ENCODE measurements at regions not wholly inside any gene's neighbourhood (a gene's known extent, or its start where the extent isn't known, plus 50 kb on each side); places are given as distances from the start of the nearest gene placed in this dataset.

DNA sequence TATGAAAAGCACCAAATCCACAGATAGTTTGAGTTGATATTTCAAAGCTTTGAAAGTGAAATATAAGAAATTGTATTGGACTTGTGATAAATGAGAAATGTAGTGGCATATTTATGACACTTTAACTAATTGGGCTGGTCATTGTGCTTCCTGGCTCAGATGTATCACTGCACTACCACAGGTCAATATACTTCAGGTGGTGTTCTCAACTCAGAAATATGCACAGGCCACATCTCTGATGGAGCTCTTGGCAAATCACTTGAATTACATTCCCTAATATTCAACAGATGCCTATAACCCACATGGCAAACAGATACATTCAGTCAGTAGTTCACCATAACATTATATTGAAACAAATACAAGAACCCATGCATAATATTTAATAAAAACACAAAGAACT, 209.6 kb downstream of the LYPLAL1 start:
- TF ChIP-seq, protein P1, sequence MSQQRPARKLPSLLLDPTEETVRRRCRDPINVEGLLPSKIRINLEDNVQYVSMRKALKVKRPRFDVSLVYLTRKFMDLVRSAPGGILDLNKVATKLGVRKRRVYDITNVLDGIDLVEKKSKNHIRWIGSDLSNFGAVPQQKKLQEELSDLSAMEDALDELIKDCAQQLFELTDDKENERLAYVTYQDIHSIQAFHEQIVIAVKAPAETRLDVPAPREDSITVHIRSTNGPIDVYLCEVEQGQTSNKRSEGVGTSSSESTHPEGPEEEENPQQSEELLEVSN (IDR thresholded peaks at IDR 0.05), result no peak
- TF ChIP-seq SP4 (IDR thresholded peaks at IDR 0.05; ENCODE audit: low read length) (no peak), EP300 (IDR thresholded peaks at IDR 0.05; ENCODE audit: borderline replicate concordance in 1 of 2, low read depth in 2 of 2, low read length in 2 of 2) (no peak), CTCF (IDR thresholded peaks at IDR 0.05; ENCODE audit: control extremely low read depth in 1 of 3, insufficient read depth in 1 of 3, low read depth in 1 of 3, low read length in 3 of 3) (no peak), RFX5 (IDR thresholded peaks at IDR 0.05; ENCODE audit: borderline replicate concordance, low read depth, low read length) (no peak), POLR2A (IDR thresholded peaks at IDR 0.05; ENCODE audit: control extremely low read depth in 1 of 2, low read depth in 2 of 2, low read length in 2 of 2) (no peak), YY1 (IDR thresholded peaks at IDR 0.05; ENCODE audit: low read depth, low read length) (no peak), MAX (IDR thresholded peaks at IDR 0.05) (no peak), TCF12 (IDR thresholded peaks at IDR 0.05; ENCODE audit: low read depth, low read length) (no peak), MAFK (IDR thresholded peaks at IDR 0.05; ENCODE audit: low read depth, low read length) (no peak), SIN3A (conservative IDR thresholded peaks at IDR 0.05 in 1 of 2, IDR thresholded peaks at IDR 0.05 in 1 of 2; ENCODE audit: low read depth in 1 of 2, low read length in 2 of 2) (no peak), TAF1 (IDR thresholded peaks at IDR 0.05; ENCODE audit: low read depth, low read length) (no peak), EGR1 (IDR thresholded peaks at IDR 0.05; ENCODE audit: borderline replicate concordance, low read depth, low read length) (no peak)
- TF ChIP-seq, protein P2, sequence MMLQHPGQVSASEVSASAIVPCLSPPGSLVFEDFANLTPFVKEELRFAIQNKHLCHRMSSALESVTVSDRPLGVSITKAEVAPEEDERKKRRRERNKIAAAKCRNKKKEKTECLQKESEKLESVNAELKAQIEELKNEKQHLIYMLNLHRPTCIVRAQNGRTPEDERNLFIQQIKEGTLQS (IDR thresholded peaks at IDR 0.05; ENCODE audit: insufficient read depth, low read depth, low read length), result no peak
